OCI-LY1 (cell line): ENCODE measurements at regions not wholly inside any gene's neighbourhood (a gene's known extent, or its start where the extent isn't known, plus 50 kb on each side); places are given as distances from the start of the nearest gene placed in this dataset.
"Not testable (repeated sequence)": the region's sequence is repeated elsewhere in the genome, so short reads cannot be mapped to it uniquely, and the experiment has no call there.

ENCODE experiments used
- H2AFZ ChIP-seq: fragments of 200-600 bp; sonication (generic), shearing (Covaris generic); 2 replicates; pipeline ENCODE4 v1.6.0; 2014; ENCODE audit warnings: antibody characterized with exemption, mild to moderate bottlenecking, low read length
- H3F3A ChIP-seq: fragments of 200-600 bp; sonication (generic), shearing (Covaris generic); 2 replicates; pipeline ENCODE4 v1.6.0; 2014; ENCODE audit warnings: mild to moderate bottlenecking, antibody characterized with exemption, low read length, moderate library complexity; ENCODE audit not compliant: insufficient read depth
- H3K27ac ChIP-seq: fragments of 200-600 bp; sonication (generic); 2 replicates; pipeline ENCODE4 v1.5.1; 2014; ENCODE audit warnings: low read length, mixed run types, mild to moderate bottlenecking, low read depth; ENCODE audit not compliant: poor library complexity, severe bottlenecking
- H3K27me3 ChIP-seq: fragments of 200-600 bp; sonication (generic); 2 replicates; pipeline ENCODE4 v1.6.0; 2014; ENCODE audit warnings: antibody characterized with exemption, mild to moderate bottlenecking, low read length, moderate library complexity; ENCODE audit not compliant: insufficient read depth
- H3K36me3 ChIP-seq: fragments of 200-600 bp; sonication (generic); 2 replicates; pipeline ENCODE4 v1.6.1; 2014; ENCODE audit warnings: mild to moderate bottlenecking, antibody characterized with exemption, low read length, moderate library complexity, mixed read lengths; ENCODE audit not compliant: insufficient read depth
- H3K4me1 ChIP-seq: fragments of 200-600 bp; sonication (generic); 2 replicates; pipeline ENCODE4 v1.5.1; 2014; ENCODE audit warnings: mild to moderate bottlenecking, low read length, moderate library complexity; ENCODE audit not compliant: insufficient read depth, severe bottlenecking
- H3K4me2 ChIP-seq: fragments of 200-600 bp; sonication (generic), shearing (Covaris generic); 2 replicates; pipeline ENCODE4 v1.6.1; 2014; ENCODE audit warnings: low read length
- H3K4me3 ChIP-seq: fragments of 200-600 bp; sonication (generic); 2 replicates; pipeline ENCODE4 v1.5.1; 2014; ENCODE audit warnings: low read length, low read depth, mild to moderate bottlenecking, mixed read lengths; ENCODE audit not compliant: poor library complexity, severe bottlenecking
- H3K79me2 ChIP-seq: fragments of 200-600 bp; shearing (Covaris generic); 2 replicates; pipeline ENCODE4 v1.6.1; 2016; ENCODE audit warnings: mixed run types, low read length, mixed read lengths; ENCODE audit not compliant: insufficient read depth
- H3K9ac ChIP-seq: fragments of 200-600 bp; sonication (generic), shearing (Covaris generic); 2 replicates; pipeline ENCODE4 v1.6.1; 2014; ENCODE audit warnings: mild to moderate bottlenecking, low read length, mixed read lengths
- H3K9me2 ChIP-seq: fragments of 200-600 bp; sonication (generic), shearing (Covaris generic); 2 replicates; pipeline ENCODE4 v1.6.1; 2014; ENCODE audit warnings: low read depth, mild to moderate bottlenecking, low read length, mixed read lengths
- H3K9me3 ChIP-seq: fragments of 200-600 bp; shearing (Covaris generic); 2 replicates; pipeline ENCODE4 v1.6.1; 2014; ENCODE audit warnings: low read length, mixed read lengths
- H4K20me1 ChIP-seq: fragments of 200-600 bp; sonication (generic), shearing (Covaris generic); 2 replicates; pipeline ENCODE4 v1.6.0; 2016; ENCODE audit warnings: mild to moderate bottlenecking, low read length; ENCODE audit not compliant: insufficient read depth
- CTCF ChIP-seq: fragments of 200-600 bp; sonication (generic), shearing (Covaris generic); IDR thresholded peaks from 2 replicates; pipeline ENCODE4 v1.5.1; 2017; ENCODE audit warnings: mild to moderate bottlenecking, antibody characterized with exemption, low read length, moderate library complexity, mixed read lengths
- EZH2 ChIP-seq: fragments of 200-600 bp; sonication (generic), shearing (Covaris generic); IDR thresholded peaks from 2 replicates; pipeline ENCODE4 v1.8.0; 2017; ENCODE audit warnings: borderline replicate concordance, mixed run types, mild to moderate bottlenecking, antibody characterized with exemption, low read length, moderate library complexity, mixed read lengths

- no peak overlapping the region for H3K4me2 ChIP-seq
- no peaks in the 10 kb centered on the region for H3K79me2 ChIP-seq
- no peaks in the 10 kb centered on the region for H3K9me2 ChIP-seq
- no peaks in the 10 kb centered on the region for H3K4me1 ChIP-seq
- H4K20me1 ChIP-seq: no peaks in the 10 kb centered on the region
- no peak overlapping the region for H3K9ac ChIP-seq
- no peaks in the 10 kb centered on the region for H3K36me3 ChIP-seq
- H3F3A ChIP-seq: no peaks in the 10 kb centered on the region
- no peaks in the 10 kb centered on the region for H3K27me3 ChIP-seq
- no peak overlapping the region for H3K4me3 ChIP-seq
- H3K9me3 ChIP-seq: no peaks in the 10 kb centered on the region
- H2AFZ ChIP-seq: no peak overlapping the region
- no peak for TF ChIP-seq EZH2
- TF ChIP-seq CTCF: no peak
- no peak overlapping the region for H3K27ac ChIP-seq
These were observed 337.3 kb upstream of the SGO1 start for GRCh38 chr3:20523293-20523692.

GRCh38 chr3:20517316-20517715 is 331.3 kb upstream of the SGO1 start:
- H3K79me2 ChIP-seq, H2AFZ ChIP-seq, H3K9me2 ChIP-seq, H3K4me2 ChIP-seq, H3K27ac ChIP-seq, H3K4me1 ChIP-seq, H3K9me3 ChIP-seq, H3F3A ChIP-seq, H4K20me1 ChIP-seq, H3K4me3 ChIP-seq, H3K27me3 ChIP-seq, H3K9ac ChIP-seq, H3K36me3 ChIP-seq: not testable (repeated sequence)

GRCh38 chr3:20516311-20516710 is 330.3 kb upstream of the SGO1 start:
- no peak overlapping the region for H3K27ac ChIP-seq
- no peaks in the 10 kb centered on the region for H3K36me3 ChIP-seq
- H3K4me2 ChIP-seq: no peak overlapping the region
- no peaks in the 10 kb centered on the region for H3F3A ChIP-seq
- H4K20me1 ChIP-seq: no peaks in the 10 kb centered on the region
- no peaks in the 10 kb centered on the region for H3K4me1 ChIP-seq
- H3K4me3 ChIP-seq: no peak overlapping the region
- H3K27me3 ChIP-seq: no peaks in the 10 kb centered on the region
- no peaks in the 10 kb centered on the region for H3K9me3 ChIP-seq
- TF ChIP-seq CTCF (no peak), EZH2 (no peak)
- no peak overlapping the region for H2AFZ ChIP-seq
- H3K9ac ChIP-seq: no peak overlapping the region
- no peaks in the 10 kb centered on the region for H3K9me2 ChIP-seq
- H3K79me2 ChIP-seq: no peaks in the 10 kb centered on the region

GRCh38 chr3:20515834-20516233 is 329.8 kb upstream of the SGO1 start:
- no peak for TF ChIP-seq EZH2
- TF ChIP-seq CTCF: no peak
- no peaks in the 10 kb centered on the region for H3K27me3 ChIP-seq
- H3K9ac ChIP-seq: no peak overlapping the region
- no peaks in the 10 kb centered on the region for H3K79me2 ChIP-seq
- no peaks in the 10 kb centered on the region for H3F3A ChIP-seq
- no peaks in the 10 kb centered on the region for H3K4me1 ChIP-seq
- H3K4me2 ChIP-seq: no peak overlapping the region
- no peak overlapping the region for H3K27ac ChIP-seq
- no peak overlapping the region for H3K4me3 ChIP-seq
- no peaks in the 10 kb centered on the region for H3K36me3 ChIP-seq
- no peak overlapping the region for H2AFZ ChIP-seq
- H4K20me1 ChIP-seq: no peaks in the 10 kb centered on the region
- H3K9me3 ChIP-seq: no peaks in the 10 kb centered on the region
- H3K9me2 ChIP-seq: no peaks in the 10 kb centered on the region
